GM21619 (cell line): ENCODE measurements at regions not wholly inside any gene's neighbourhood (a gene's known extent, or its start where the extent isn't known, plus 50 kb on each side); places are given as distances from the start of the nearest gene placed in this dataset.
"Not testable (repeated sequence)": the region's sequence is repeated elsewhere in the genome, so short reads cannot be mapped to it uniquely, and the experiment has no call there.

Experiments
- ATAC-seq: cut with Tn5 transposase; IDR thresholded peaks from one replicate; pipeline ENCODE4 v1.9.1; 2021; ENCODE audit not compliant: unreplicated experiment

DNA sequence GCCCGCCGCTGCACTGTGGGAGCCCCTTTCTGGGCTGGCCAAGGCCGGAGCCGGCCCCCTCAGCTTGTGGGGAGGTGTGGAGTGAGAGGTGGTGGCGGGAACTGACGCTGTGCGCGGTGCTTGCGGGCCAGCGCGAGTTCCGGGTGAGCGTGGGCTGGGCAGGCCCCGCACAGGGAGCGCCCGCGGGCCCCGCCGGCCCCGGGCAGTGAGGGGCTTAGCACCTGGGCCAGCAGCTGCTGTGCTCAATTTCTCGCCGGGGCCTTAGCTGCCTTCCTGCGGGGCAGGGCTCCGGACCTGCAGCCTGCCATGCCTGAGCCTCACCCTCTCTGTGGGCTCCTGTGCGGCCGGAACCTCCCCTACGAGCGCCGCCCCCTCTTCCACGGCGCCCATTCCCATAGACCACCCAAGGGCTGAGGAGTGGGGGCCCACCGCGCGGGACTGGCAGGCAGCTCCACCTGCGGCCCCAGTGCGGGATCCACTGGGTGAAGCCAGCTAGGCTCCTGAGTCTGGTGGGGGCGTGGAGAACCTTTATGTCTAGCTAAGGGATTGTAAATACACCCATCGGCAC is 1062.6 kb downstream of the TDRD15 start:
- not testable (repeated sequence) for ATAC-seq

DNA sequence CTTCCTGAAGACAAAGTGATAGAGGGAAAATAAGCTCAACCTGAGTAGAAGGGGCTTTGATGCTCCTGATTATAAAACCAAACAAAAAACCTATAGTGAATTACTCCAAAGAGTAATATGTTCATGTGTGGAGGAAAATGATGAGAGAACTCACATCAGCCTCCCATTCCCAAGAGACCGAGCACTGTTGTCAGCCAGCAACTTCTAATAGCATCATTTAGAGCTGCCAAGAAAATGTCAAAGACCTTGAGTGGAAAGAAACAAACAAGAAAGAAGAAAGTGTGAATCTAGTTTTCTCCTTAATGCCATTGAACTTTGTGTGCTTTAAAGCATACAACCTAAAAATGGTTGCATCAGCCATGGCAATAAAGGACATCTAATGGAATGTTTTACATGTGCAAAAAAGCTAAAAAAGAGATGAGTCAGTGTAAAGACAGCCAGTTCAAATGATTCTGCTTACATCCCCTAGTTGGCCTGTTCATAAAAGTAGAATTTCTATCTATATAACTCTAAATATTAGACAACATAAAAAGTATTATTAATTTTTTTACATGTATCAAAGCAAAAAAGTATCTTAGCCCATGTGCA is 1066.2 kb downstream of the TDRD15 start:
- ATAC-seq = no peak

GRCh38 chr2:22194218-22194617 is 1070.5 kb downstream of the TDRD15 start:
- ATAC-seq = no peak

DNA sequence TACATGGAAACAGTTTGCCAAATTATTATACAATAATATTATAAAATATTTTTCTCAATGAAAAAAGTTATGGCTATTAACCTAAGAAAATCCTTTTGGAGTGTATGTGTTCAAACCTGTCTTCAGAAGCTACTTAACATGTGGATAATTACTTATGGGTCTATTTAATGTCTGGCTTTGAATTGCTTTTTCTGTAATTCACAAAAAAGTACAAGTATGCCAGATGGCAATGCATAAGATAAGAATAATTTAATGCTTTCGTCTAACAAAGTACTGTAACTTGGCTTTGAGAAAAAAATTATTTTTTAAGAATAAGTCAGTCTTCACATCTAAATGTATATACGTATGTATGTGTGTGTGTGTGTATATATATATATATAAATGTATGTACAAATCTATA is 1073.0 kb downstream of the TDRD15 start:
- no peak for ATAC-seq

- ATAC-seq = no peak
Observed at GRCh38 chr2:22198381-22199283, 1074.9 kb downstream of the TDRD15 start.

DNA sequence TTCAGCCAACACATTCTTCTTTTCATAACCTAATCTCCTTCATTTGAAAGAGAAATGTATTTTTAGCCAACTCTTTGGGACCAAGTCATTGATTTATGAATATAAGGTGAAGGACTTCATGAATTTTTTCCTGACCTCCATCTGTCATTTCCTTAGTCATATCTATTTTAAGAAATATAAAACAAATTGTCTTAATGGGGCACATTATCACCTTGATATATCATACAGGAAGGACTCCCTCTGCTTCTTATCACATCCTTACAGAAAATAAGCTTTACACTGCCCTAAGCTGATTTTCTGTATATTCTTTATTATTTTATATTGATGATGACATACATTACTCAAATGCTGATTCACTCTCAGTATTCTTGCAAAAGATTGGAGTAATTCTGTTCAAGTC is 1076.2 kb downstream of the TDRD15 start:
- ATAC-seq = no peak

DNA sequence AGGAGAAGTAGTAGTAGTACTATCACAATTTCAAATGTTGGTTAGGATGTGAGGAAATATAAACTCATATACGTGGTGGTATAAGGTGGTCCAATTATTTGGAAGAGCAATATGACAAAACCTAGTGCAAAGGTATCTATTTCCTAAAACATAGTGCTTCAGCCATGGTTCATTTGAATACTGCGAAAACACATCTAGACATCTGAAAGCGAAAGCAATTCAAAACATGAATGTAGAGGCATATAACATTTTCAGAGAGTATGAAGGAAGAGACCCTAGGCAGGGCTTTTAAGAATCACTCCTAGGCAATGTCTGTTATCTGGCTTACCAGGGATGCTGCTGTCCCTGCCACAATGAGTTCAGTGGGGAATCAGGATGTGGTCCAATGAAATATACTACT is 1085.8 kb downstream of the TDRD15 start:
- ATAC-seq = no peak

- no peak for ATAC-seq
Observed at GRCh38 chr2:22213237-22213636, 1089.5 kb downstream of the TDRD15 start.

DNA sequence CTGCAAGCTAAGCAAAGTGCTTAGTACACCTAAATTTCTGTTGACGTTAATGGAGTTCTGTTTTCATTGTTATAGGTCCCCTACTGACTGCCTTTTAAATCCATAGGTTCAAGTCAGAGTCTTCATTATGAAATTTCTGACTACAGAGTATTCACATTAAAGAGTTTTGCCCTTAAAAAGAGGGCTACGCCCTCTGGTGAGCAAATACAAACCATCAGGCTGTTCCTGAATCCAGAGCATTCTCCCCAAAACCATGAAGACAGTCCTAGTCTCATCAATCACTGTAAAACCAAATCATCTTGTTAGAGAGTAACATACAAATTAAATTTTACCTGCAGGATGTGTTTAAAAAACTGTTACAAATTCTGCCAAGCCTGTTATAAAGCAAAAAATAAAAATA is 1091.7 kb downstream of the TDRD15 start:
- ATAC-seq = no peak

GRCh38 chr2:22217881-22218280 is 1094.1 kb downstream of the TDRD15 start:
- no peak for ATAC-seq

- ATAC-seq = no peak
Observed at GRCh38 chr2:22221006-22221405, 1097.2 kb downstream of the TDRD15 start.

DNA sequence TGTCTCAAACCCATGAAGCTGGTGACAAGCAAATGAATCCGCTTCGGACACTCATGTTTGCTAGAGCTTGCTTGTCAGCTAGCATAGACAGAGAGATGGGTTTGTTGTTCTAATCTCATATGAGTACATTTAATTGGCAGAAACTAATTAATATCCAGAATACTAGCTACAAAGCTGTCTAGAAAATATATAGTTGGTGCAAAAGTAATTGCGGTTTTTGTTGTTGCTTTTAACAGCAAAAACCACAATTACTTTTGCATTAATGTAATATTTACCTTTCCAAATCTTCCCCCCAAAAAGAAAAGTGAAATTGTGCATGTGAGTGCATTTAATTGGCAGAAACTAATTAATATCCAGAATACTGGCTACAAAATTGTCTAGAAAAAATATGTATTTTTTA is 1115.2 kb downstream of the TDRD15 start:
- ATAC-seq = no peak

DNA sequence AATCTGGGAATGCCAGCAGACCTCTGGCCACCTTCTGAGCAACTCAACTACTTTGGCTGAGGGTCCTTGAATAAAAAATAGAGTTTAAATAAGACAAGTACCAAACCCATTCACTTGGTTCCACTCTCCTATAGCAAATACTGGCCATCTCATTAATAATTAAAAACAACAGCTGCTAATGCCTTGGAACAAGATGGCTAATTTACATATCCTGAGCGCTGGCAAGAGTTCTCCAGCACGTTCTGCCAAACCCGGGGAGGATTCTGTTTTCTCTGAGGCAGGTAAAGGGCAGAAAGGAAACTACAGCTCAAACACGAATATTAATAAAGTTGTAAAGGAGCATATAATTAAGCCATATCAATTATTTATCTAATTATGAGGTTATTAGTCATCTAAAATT is 1123.7 kb downstream of the TDRD15 start:
- ATAC-seq = no peak

- ATAC-seq = no peak
Observed at GRCh38 chr2:22248851-22249250, 1125.1 kb downstream of the TDRD15 start.

DNA sequence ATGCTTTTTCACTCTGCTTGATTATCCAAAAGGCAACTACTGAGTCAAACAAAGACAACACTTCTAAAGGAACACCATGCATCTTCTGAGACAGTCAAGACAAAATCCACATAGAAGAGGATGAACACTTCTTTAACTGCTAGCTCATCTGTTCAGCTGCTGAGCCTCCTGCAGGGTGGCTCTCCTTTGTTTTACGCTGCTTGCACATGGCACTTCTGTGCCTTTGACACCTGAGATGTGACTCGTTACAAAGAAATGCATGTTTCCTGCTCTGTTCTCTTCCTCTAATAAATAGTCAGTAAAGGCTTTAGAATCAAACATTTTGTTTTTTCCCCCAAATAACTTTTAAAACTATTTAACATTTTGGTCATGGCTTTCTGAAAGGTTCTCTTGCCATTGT is 1129.4 kb downstream of the TDRD15 start:
- ATAC-seq = no peak

DNA sequence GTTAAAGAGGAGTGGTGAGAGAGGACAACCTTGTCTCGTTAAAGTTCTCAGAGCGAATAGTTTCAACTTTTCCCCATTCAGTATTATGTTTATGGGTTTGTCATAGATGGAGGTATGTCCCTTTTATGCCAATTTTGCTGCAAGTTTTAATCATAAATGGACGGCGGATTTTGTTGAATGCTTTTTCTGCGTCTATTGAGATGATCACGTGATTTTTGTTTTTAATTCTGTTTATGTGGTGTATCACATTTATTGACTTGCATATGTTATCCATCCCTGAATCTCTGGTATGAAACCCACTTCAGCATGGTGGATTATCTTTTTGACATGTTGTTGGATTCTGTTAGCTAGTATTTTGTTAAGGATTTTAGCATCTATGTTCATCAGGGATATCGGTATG is 1123.8 kb upstream of the KLHL29 start:
- no peak for ATAC-seq

GRCh38 chr2:22270341-22270740 is 1114.6 kb upstream of the KLHL29 start:
- no peak for ATAC-seq

DNA sequence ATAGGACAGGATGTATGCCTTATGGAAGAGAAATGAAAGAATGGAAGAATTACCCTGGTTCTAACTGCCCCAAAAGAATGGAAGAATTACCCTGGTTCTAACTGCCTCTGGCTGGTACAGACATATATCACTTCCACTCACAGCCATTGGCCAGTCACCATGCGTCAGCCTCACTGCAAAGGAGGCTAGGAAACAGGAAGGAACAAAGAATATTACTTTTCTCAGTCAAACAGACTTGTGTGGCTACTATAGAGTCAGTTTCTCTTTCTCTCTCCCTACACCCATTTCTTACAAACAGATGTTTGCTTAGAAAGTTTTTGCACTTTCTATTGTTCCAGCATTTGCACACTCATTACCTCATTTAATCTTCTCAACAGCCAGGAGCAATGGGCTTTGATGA is 1111.1 kb upstream of the KLHL29 start:
- ATAC-seq = no peak

- ATAC-seq = no peak
Observed at GRCh38 chr2:22274661-22275060, 1110.3 kb upstream of the KLHL29 start.

DNA sequence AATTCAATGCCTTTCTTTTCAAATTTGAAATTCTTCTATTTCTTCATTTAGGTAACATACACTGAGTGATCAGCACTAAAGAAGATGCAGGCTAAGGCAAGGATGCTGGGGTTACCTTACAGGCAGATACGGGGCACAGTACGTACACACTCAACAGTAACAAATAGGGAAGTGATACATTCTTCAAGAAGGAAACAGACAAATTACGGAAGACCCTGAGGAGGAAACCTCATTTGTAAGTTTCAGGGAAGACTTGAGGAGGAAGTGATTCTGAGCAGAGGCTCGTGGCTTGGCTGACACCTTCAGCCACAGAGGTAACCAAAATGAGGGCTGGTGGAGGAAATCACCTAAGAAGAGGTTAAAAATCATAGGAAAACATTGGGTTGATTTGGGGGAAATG is 1108.3 kb upstream of the KLHL29 start:
- no peak for ATAC-seq

DNA sequence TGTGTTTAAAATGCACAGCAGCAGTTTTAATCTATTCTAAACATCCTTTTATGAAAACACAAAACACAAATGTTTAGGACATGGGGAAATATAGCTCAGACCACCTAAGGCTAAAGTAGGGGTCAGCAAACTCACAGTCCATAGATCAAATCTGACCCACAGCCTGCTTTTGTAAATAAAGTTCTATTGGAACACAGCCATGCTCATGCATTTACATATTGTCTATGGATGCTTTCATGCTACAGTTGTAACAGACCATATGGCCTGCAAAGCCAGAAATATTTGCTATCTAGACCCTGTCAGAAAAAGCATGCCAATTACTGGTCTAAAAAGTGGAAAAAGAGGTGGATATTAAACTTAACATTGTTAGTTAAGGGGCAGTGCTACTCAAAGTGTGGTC is 1105.4 kb upstream of the KLHL29 start:
- no peak for ATAC-seq

- ATAC-seq = no peak
Observed at GRCh38 chr2:22281033-22281432, 1103.9 kb upstream of the KLHL29 start.
